ENCODE measurements at regions not wholly inside any gene's neighbourhood (a gene's known extent, or its start where the extent isn't known, plus 50 kb on each side); places are given as distances from the start of the nearest gene placed in this dataset.

GRCh38 chr1:23625459-23625858 lies 66.1 kb upstream of the RPL11 start:
- DNase-seq (no peak), ATAC-seq (replicated peaks in 1 of 4) (no peak)
- H3K27me3 Mint-ChIP-seq, result no peaks in the 10 kb centered on the region
- H3K27me3 ChIP-seq (replicated peaks in 1 of 2; ENCODE audit: control insufficient read depth in 2 of 2, extremely low read depth in 1 of 2, insufficient read depth in 2 of 2, low read length in 1 of 2), result no peaks in the 10 kb centered on the region
- peak overlapping the region in 1 of 3 donors; percentile 89 for H3K4me3 Mint-ChIP-seq
- peaks cover 0 to 5% (median 0%) of the 10 kb centered on the region in 3 donors for H3K9me3 Mint-ChIP-seq
- no peaks in the 10 kb centered on the region for H3K36me3 Mint-ChIP-seq
- peak overlapping the region; percentile 1 to 77 for H3K27ac Mint-ChIP-seq
- peaks cover 72 to 85% (median 83%) of the 10 kb centered on the region in 3 donors for H3K4me1 Mint-ChIP-seq
- no peak overlapping the region for H3K4me3 ChIP-seq (ENCODE audit: control insufficient read depth in 1 of 2, extremely low read depth in 1 of 2, low read length in 1 of 2)
- 90% methylated on average over 3 of the region's 4 CpGs for WGBS (ENCODE audit: insufficient coverage)
- ChIA-PET POLR2A (interaction anchor here in 1 of 2 donors (0.6 kb wide), 1 partner anchor 33 kb away, joined by 3 read pairs; no protein-coding TSS in a partner anchor), CTCF (no interaction called here)
- no peaks in the 10 kb centered on the region for H3K9me3 ChIP-seq
- peaks cover 33 to 60% of the 10 kb centered on the region in 2 experiments for H3K4me1 ChIP-seq (ENCODE audit: control insufficient read depth in 1 of 2, extremely low read depth in 1 of 2, insufficient read depth in 2 of 2, low read length in 2 of 2)
- H3K27ac ChIP-seq (ENCODE audit: low read length), result no peak overlapping the region
- H3K36me3 ChIP-seq (ENCODE audit: control insufficient read depth in 2 of 2, extremely low read depth in 1 of 2, insufficient read depth in 1 of 2, low read length in 1 of 2), result no peaks in the 10 kb centered on the region

GRCh38 chr1:23624440-23624839 lies 65.1 kb upstream of the ID3 start:
- H3K36me3 Mint-ChIP-seq, result no peaks in the 10 kb centered on the region
- peaks cover 0 to 5% (median 0%) of the 10 kb centered on the region in 3 donors for H3K9me3 Mint-ChIP-seq
- Histone ChIP-seq H3K36me3 (ENCODE audit: control insufficient read depth in 2 of 2, extremely low read depth in 1 of 2, insufficient read depth in 1 of 2, low read length in 1 of 2) (no peaks in the 10 kb centered on the region), H3K4me3 (ENCODE audit: control insufficient read depth in 1 of 2, extremely low read depth in 1 of 2, low read length in 1 of 2) (no peak overlapping the region), H3K9me3 (no peaks in the 10 kb centered on the region), H3K4me1 (ENCODE audit: control insufficient read depth in 1 of 2, extremely low read depth in 1 of 2, insufficient read depth in 2 of 2, low read length in 2 of 2) (peaks cover 35 to 65% of the 10 kb centered on the region in 2 experiments), H3K27ac (ENCODE audit: low read length) (no peak overlapping the region), H3K27me3 (replicated peaks in 1 of 2; ENCODE audit: control insufficient read depth in 2 of 2, extremely low read depth in 1 of 2, insufficient read depth in 2 of 2, low read length in 1 of 2) (no peaks in the 10 kb centered on the region)
- no peaks in the 10 kb centered on the region for H3K27me3 Mint-ChIP-seq
- DNase-seq (peak in 2 of 35 experiments; percentile 36 to 37), ATAC-seq (replicated peaks in 1 of 4) (no peak)
- peaks cover 75 to 86% (median 85%) of the 10 kb centered on the region in 3 donors for H3K4me1 Mint-ChIP-seq
- POLR2A ChIA-PET, result no interaction called here
- WGBS (ENCODE audit: insufficient coverage), result 22% methylated on average over 4 of the region's 4 CpGs
- peak overlapping the region; percentile 73 to 90 for H3K27ac Mint-ChIP-seq
- peak overlapping the region in 2 of 3 donors; percentile 4 to 30 for H3K4me3 Mint-ChIP-seq
- CTCF ChIA-PET, result interaction anchor here in 1 of 2 donors (0.5 to 0.7 kb wide), 2 partner anchors 70 kb away, joined by 3 to 4 read pairs; no protein-coding TSS in a partner anchor

GRCh38 chr1:23622284-23622683 lies 63.0 kb upstream of the ID3 start:
- POLR2A ChIA-PET, result interaction anchor here in 1 of 2 donors (0.6 to 0.7 kb wide), 2 partner anchors 9 to 11 kb away, joined by 4 to 5 read pairs; no protein-coding TSS in a partner anchor
- no peak for ATAC-seq (replicated peaks in 1 of 4)
- Histone ChIP-seq H3K36me3 (ENCODE audit: control insufficient read depth in 2 of 2, extremely low read depth in 1 of 2, insufficient read depth in 1 of 2, low read length in 1 of 2) (no peaks in the 10 kb centered on the region), H3K27ac (ENCODE audit: low read length) (no peak overlapping the region), H3K4me3 (ENCODE audit: control insufficient read depth in 1 of 2, extremely low read depth in 1 of 2, low read length in 1 of 2) (no peak overlapping the region), H3K4me1 (ENCODE audit: control insufficient read depth in 1 of 2, extremely low read depth in 1 of 2, insufficient read depth in 2 of 2, low read length in 2 of 2) (peaks cover 36 to 65% of the 10 kb centered on the region in 2 experiments), H3K27me3 (replicated peaks in 1 of 2; ENCODE audit: control insufficient read depth in 2 of 2, extremely low read depth in 1 of 2, insufficient read depth in 2 of 2, low read length in 1 of 2) (peaks cover 0 to 3% of the 10 kb centered on the region in 2 experiments), H3K9me3 (no peaks in the 10 kb centered on the region)
- Mint-ChIP-seq H3K36me3 (no peaks in the 10 kb centered on the region), H3K27me3 (no peaks in the 10 kb centered on the region), H3K4me3 (peak overlapping the region in 1 of 3 donors; percentile 70), H3K4me1 (peaks cover 80 to 89% (median 89%) of the 10 kb centered on the region in 3 donors), H3K9me3 (peaks cover 0 to 5% (median 0%) of the 10 kb centered on the region in 3 donors), H3K27ac (peak overlapping the region; percentile 97 to 99)
- no peak for DNase-seq
- CTCF ChIA-PET, result no interaction called here
- 95% methylated on average over 3 of the region's 4 CpGs for WGBS (ENCODE audit: insufficient coverage)

GRCh38 chr1:23620605-23621004 lies 61.3 kb upstream of the ID3 start:
- Histone ChIP-seq H3K9me3 (no peaks in the 10 kb centered on the region), H3K27me3 (replicated peaks in 1 of 2; ENCODE audit: control insufficient read depth in 2 of 2, extremely low read depth in 1 of 2, insufficient read depth in 2 of 2, low read length in 1 of 2) (peaks cover 0 to 3% of the 10 kb centered on the region in 2 experiments), H3K4me3 (ENCODE audit: control insufficient read depth in 1 of 2, extremely low read depth in 1 of 2, low read length in 1 of 2) (no peak overlapping the region), H3K27ac (ENCODE audit: low read length) (peak overlapping the region; percentile 84), H3K36me3 (ENCODE audit: control insufficient read depth in 2 of 2, extremely low read depth in 1 of 2, insufficient read depth in 1 of 2, low read length in 1 of 2) (no peaks in the 10 kb centered on the region), H3K4me1 (ENCODE audit: control insufficient read depth in 1 of 2, extremely low read depth in 1 of 2, insufficient read depth in 2 of 2, low read length in 2 of 2) (peaks cover 44 to 66% of the 10 kb centered on the region in 2 experiments)
- WGBS (ENCODE audit: insufficient coverage), result 63% methylated on average over 5 of the region's 5 CpGs
- H3K4me1 Mint-ChIP-seq, result peaks cover 84 to 89% (median 88%) of the 10 kb centered on the region in 3 donors
- POLR2A ChIA-PET, result interaction anchor here in 1 of 2 donors (0.5 to 0.8 kb wide), 3 partner anchors 17 to 136 kb away, joined by 3 to 5 read pairs (median 4); no protein-coding TSS in a partner anchor
- CTCF ChIA-PET, result interaction anchor here (0.7 to 2.9 kb wide), 8 partner anchors 10 to 72 kb away, joined by 3 to 14 read pairs (median 4); no protein-coding TSS in a partner anchor
- peak overlapping the region; percentile 26 to 70 (median 29) for H3K4me3 Mint-ChIP-seq
- H3K27ac Mint-ChIP-seq, result peak overlapping the region; percentile 97 to 99
- H3K27me3 Mint-ChIP-seq, result no peaks in the 10 kb centered on the region
- no peak for ATAC-seq (replicated peaks in 1 of 4)
- peak in 2 of 35 experiments; percentile 30 to 33 for DNase-seq
- H3K9me3 Mint-ChIP-seq, result peaks cover 0 to under 1% (median 0%) of the 10 kb centered on the region in 3 donors
- no peaks in the 10 kb centered on the region for H3K36me3 Mint-ChIP-seq

GRCh38 chr1:23619299-23620188 lies 60.2 kb upstream of the ID3 start:
- H3K27me3 Mint-ChIP-seq, result no peaks in the 10 kb centered on the region
- peaks cover 0 to 3% of the 10 kb centered on the region in 2 experiments for H3K27me3 ChIP-seq (replicated peaks in 1 of 2; ENCODE audit: control insufficient read depth in 2 of 2, extremely low read depth in 1 of 2, insufficient read depth in 2 of 2, low read length in 1 of 2)
- WGBS (ENCODE audit: insufficient coverage), result 2% methylated on average over 37 of the region's 58 CpGs
- no peaks in the 10 kb centered on the region for H3K9me3 ChIP-seq
- ChIA-PET POLR2A (interaction anchor here (0.7 to 1.3 kb wide), 2 partner anchors 20 to 250 kb away, joined by 3 to 7 read pairs; no protein-coding TSS in a partner anchor), CTCF (interaction anchor here (0.6 to 2.9 kb wide), 7 partner anchors 16 to 65 kb away, joined by 3 to 14 read pairs (median 4); no protein-coding TSS in a partner anchor)
- H3K27ac Mint-ChIP-seq, result peak overlapping the region; percentile 97 to 99
- peak; percentile 86 to 92 (median 90) for ATAC-seq (replicated peaks in 1 of 4)
- H3K36me3 Mint-ChIP-seq, result no peaks in the 10 kb centered on the region
- no peaks in the 10 kb centered on the region for H3K36me3 ChIP-seq (ENCODE audit: control insufficient read depth in 2 of 2, extremely low read depth in 1 of 2, insufficient read depth in 1 of 2, low read length in 1 of 2)
- H3K27ac ChIP-seq (ENCODE audit: low read length), result peak overlapping the region; percentile 84
- no peaks in the 10 kb centered on the region for H3K9me3 Mint-ChIP-seq
- peak overlapping the region; percentile 51 to 64 for H3K4me3 ChIP-seq (ENCODE audit: control insufficient read depth in 1 of 2, extremely low read depth in 1 of 2, low read length in 1 of 2)
- H3K4me3 Mint-ChIP-seq, result peak overlapping the region; percentile 70 to 80 (median 74)
- peak; percentile 66 to 91 (median 79) for DNase-seq
- peaks cover 89 to 94% (median 92%) of the 10 kb centered on the region in 3 donors for H3K4me1 Mint-ChIP-seq
- H3K4me1 ChIP-seq (ENCODE audit: control insufficient read depth in 1 of 2, extremely low read depth in 1 of 2, insufficient read depth in 2 of 2, low read length in 2 of 2), result peaks cover 54 to 76% of the 10 kb centered on the region in 2 experiments

GRCh38 chr1:23618586-23619083 lies 59.3 kb upstream of the ID3 start:
- Mint-ChIP-seq H3K9me3 (no peaks in the 10 kb centered on the region), H3K27me3 (no peaks in the 10 kb centered on the region), H3K4me3 (peak overlapping the region; percentile 70 to 80 (median 74)), H3K27ac (peak overlapping the region; percentile 91 to 99), H3K4me1 (peaks cover 89 to 94% (median 92%) of the 10 kb centered on the region in 3 donors), H3K36me3 (no peaks in the 10 kb centered on the region)
- peak overlapping the region; percentile 81 for H3K27ac ChIP-seq (ENCODE audit: low read length)
- 70% methylated on average over 2 of the region's 7 CpGs for WGBS (ENCODE audit: insufficient coverage)
- H3K4me1 ChIP-seq (ENCODE audit: control insufficient read depth in 1 of 2, extremely low read depth in 1 of 2, insufficient read depth in 2 of 2, low read length in 2 of 2), result peaks cover 58 to 76% of the 10 kb centered on the region in 2 experiments
- CTCF ChIA-PET, result interaction anchor here (0.6 to 1.8 kb wide), 3 partner anchors 18 to 64 kb away, joined by 3 to 6 read pairs (median 6); no protein-coding TSS in a partner anchor
- ATAC-seq (replicated peaks in 1 of 4) (no peak), DNase-seq (no peak)
- POLR2A ChIA-PET, result interaction anchor here (0.7 to 1.3 kb wide), 2 partner anchors 19 to 251 kb away, joined by 3 to 7 read pairs; no protein-coding TSS in a partner anchor
- H3K36me3 ChIP-seq (ENCODE audit: control insufficient read depth in 2 of 2, extremely low read depth in 1 of 2, insufficient read depth in 1 of 2, low read length in 1 of 2), result no peaks in the 10 kb centered on the region
- peaks cover 0 to 3% of the 10 kb centered on the region in 2 experiments for H3K27me3 ChIP-seq (replicated peaks in 1 of 2; ENCODE audit: control insufficient read depth in 2 of 2, extremely low read depth in 1 of 2, insufficient read depth in 2 of 2, low read length in 1 of 2)
- H3K9me3 ChIP-seq, result no peaks in the 10 kb centered on the region
- H3K4me3 ChIP-seq (ENCODE audit: control insufficient read depth in 1 of 2, extremely low read depth in 1 of 2, low read length in 1 of 2), result peak overlapping the region; percentile 10 to 51

All from T-cell (primary cell).